ENCODE measurements at regions not wholly inside any gene's neighbourhood (a gene's known extent, or its start where the extent isn't known, plus 50 kb on each side); places are given as distances from the start of the nearest gene placed in this dataset.

GRCh38 chr3:163935411-163935810 is 1142.9 kb downstream of the SI start:
- no peak overlapping the region for H3K27ac ChIP-seq (ENCODE audit: low read depth, low read length)
- H4K20me1 ChIP-seq (ENCODE audit: control insufficient read depth, insufficient read depth, low read depth, low read length) = no peaks in the 10 kb centered on the region
- no peaks in the 10 kb centered on the region for H3F3A ChIP-seq (ENCODE audit: control insufficient read depth, insufficient read depth)
- no peaks in the 10 kb centered on the region; the same call in 1 of the 2 replicates for H3K9me3 ChIP-seq (ENCODE audit: control insufficient read depth, insufficient read depth, low read length)
- no peaks in the 10 kb centered on the region for H3K4me1 ChIP-seq (ENCODE audit: control insufficient read depth, low read length)
- no peak overlapping the region for H3K4me2 ChIP-seq (ENCODE audit: low read length)
- TF ChIP-seq EZH2phosphoT487 (IDR thresholded peaks at IDR 0.05; ENCODE audit: borderline replicate concordance, low read length) (no peak), CTCF (IDR thresholded peaks at IDR 0.05; ENCODE audit: low read depth, low read length, poor library complexity, severe bottlenecking) (no peak)
- H3K27me3 ChIP-seq (ENCODE audit: control insufficient read depth, low read length) = no peaks in the 10 kb centered on the region
- H3K36me3 ChIP-seq (ENCODE audit: control insufficient read depth, low read length) = no peaks in the 10 kb centered on the region
- no peaks in the 10 kb centered on the region for H3K9me2 ChIP-seq (replicated peaks; ENCODE audit: control insufficient read depth, low read length)
- no peak overlapping the region for H3K4me3 ChIP-seq (ENCODE audit: low read length)
- H3K79me2 ChIP-seq (ENCODE audit: control insufficient read depth, low read length) = no peaks in the 10 kb centered on the region

DNA sequence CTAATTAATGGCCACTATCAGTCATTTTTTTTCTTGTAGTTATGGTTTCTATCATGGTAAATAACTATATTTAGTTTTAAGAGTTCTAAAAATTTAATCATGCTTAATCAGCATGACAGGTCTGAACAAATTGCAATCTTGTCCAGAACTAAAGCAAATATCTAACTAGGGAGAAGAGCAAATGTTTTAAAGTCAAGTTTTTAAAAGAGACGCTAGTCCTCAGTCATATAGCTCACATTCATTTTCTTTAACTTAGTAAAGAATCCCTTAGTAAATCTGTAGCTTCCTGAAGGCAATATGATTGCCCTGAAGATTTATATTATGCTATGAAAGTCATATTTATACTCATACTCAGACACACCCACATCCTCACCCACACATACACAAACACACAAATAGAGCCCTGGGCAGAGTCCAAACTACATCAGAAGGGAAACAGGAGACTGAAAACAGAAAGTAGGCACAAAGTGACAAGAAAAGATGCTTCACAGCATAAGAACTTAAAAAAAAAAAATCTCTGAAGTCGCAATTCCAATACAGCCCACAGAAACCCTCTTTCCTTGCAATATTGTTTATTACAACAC is 1149.1 kb downstream of the SI start:
- H3K4me1 ChIP-seq (ENCODE audit: control insufficient read depth, low read length) = peaks cover 24% of the 10 kb centered on the region
- H3K9me3 ChIP-seq (ENCODE audit: control insufficient read depth, insufficient read depth, low read length) = no peaks in the 10 kb centered on the region
- H3K9me2 ChIP-seq (replicated peaks; ENCODE audit: control insufficient read depth, low read length) = no peaks in the 10 kb centered on the region
- no peak overlapping the region for H3K27ac ChIP-seq (ENCODE audit: low read depth, low read length)
- TF ChIP-seq CTCF (IDR thresholded peaks at IDR 0.05; ENCODE audit: low read depth, low read length, poor library complexity, severe bottlenecking) = no peak
- TF ChIP-seq EZH2phosphoT487 (IDR thresholded peaks at IDR 0.05; ENCODE audit: borderline replicate concordance, low read length) = no peak
- no peaks in the 10 kb centered on the region for H3F3A ChIP-seq (ENCODE audit: control insufficient read depth, insufficient read depth)
- no peaks in the 10 kb centered on the region for H3K36me3 ChIP-seq (ENCODE audit: control insufficient read depth, low read length)
- H3K4me3 ChIP-seq (ENCODE audit: low read length) = no peak overlapping the region
- H3K27me3 ChIP-seq (ENCODE audit: control insufficient read depth, low read length) = no peaks in the 10 kb centered on the region
- no peaks in the 10 kb centered on the region for H4K20me1 ChIP-seq (ENCODE audit: control insufficient read depth, insufficient read depth, low read depth, low read length)
- no peaks in the 10 kb centered on the region for H3K79me2 ChIP-seq (ENCODE audit: control insufficient read depth, low read length)
- H3K4me2 ChIP-seq (ENCODE audit: low read length) = no peak overlapping the region

GRCh38 chr3:163927521-163927920 is 1150.8 kb downstream of the SI start:
- Histone ChIP-seq H3K36me3 (ENCODE audit: control insufficient read depth, low read length) (peaks cover 12% of the 10 kb centered on the region; the same call in 1 of the 2 replicates), H3K9me3 (ENCODE audit: control insufficient read depth, insufficient read depth, low read length) (peaks cover 4% of the 10 kb centered on the region; the same call in 1 of the 2 replicates), H3K4me1 (ENCODE audit: control insufficient read depth, low read length) (peaks cover 38% of the 10 kb centered on the region), H3K27ac (ENCODE audit: low read depth, low read length) (no peak overlapping the region), H3K79me2 (ENCODE audit: control insufficient read depth, low read length) (no peaks in the 10 kb centered on the region), H3F3A (ENCODE audit: control insufficient read depth, insufficient read depth) (no peaks in the 10 kb centered on the region), H4K20me1 (ENCODE audit: control insufficient read depth, insufficient read depth, low read depth, low read length) (no peaks in the 10 kb centered on the region), H3K4me2 (ENCODE audit: low read length) (no peak overlapping the region), H3K4me3 (ENCODE audit: low read length) (no peak overlapping the region), H3K27me3 (ENCODE audit: control insufficient read depth, low read length) (no peaks in the 10 kb centered on the region), H3K9me2 (replicated peaks; ENCODE audit: control insufficient read depth, low read length) (no peaks in the 10 kb centered on the region)
- TF ChIP-seq EZH2phosphoT487 (IDR thresholded peaks at IDR 0.05; ENCODE audit: borderline replicate concordance, low read length) = no peak
- no peak for TF ChIP-seq CTCF (IDR thresholded peaks at IDR 0.05; ENCODE audit: low read depth, low read length, poor library complexity, severe bottlenecking)

All from DOHH2 (cell line).